ENCODE measurements at regions not wholly inside any gene's neighbourhood (a gene's known extent, or its start where the extent isn't known, plus 50 kb on each side); places are given as distances from the start of the nearest gene placed in this dataset.
"Not testable (repeated sequence)": the region's sequence is repeated elsewhere in the genome, so short reads cannot be mapped to it uniquely, and the experiment has no call there.

- H3K27me3 ChIP-seq (ENCODE audit: control insufficient read depth in 2 of 2, insufficient read depth in 2 of 2, low read length in 2 of 2); H3K9ac ChIP-seq (ENCODE audit: low read depth in 1 of 2, low read length in 2 of 2); H3K4me1 ChIP-seq (ENCODE audit: control insufficient read depth in 2 of 2, insufficient read depth in 2 of 2, low read length in 2 of 2); H3K9me3 ChIP-seq (ENCODE audit: control insufficient read depth in 2 of 2, low read length in 2 of 2); H3K27ac ChIP-seq (ENCODE audit: low read depth in 2 of 2, low read length in 2 of 2); H3K36me3 ChIP-seq (ENCODE audit: control insufficient read depth in 2 of 2, insufficient read depth in 2 of 2, low read length in 2 of 2); H3K4me3 ChIP-seq (ENCODE audit: low read length in 2 of 2): not testable (repeated sequence)
These were observed 585.8 kb upstream of the ARID1B start for GRCh38 chr6:156191390-156191789.

- no peak overlapping the region for H3K4me3 ChIP-seq (ENCODE audit: low read length in 2 of 2)
- no peak overlapping the region for H3K27ac ChIP-seq (ENCODE audit: low read depth in 2 of 2, low read length in 2 of 2)
- no peaks in the 10 kb centered on the region for H3K27me3 ChIP-seq (ENCODE audit: control insufficient read depth in 2 of 2, insufficient read depth in 2 of 2, low read length in 2 of 2)
- no peaks in the 10 kb centered on the region for H3K36me3 ChIP-seq (ENCODE audit: control insufficient read depth in 2 of 2, insufficient read depth in 2 of 2, low read length in 2 of 2)
- no peaks in the 10 kb centered on the region for H3K4me1 ChIP-seq (ENCODE audit: control insufficient read depth in 2 of 2, insufficient read depth in 2 of 2, low read length in 2 of 2)
- H3K9ac ChIP-seq (ENCODE audit: low read depth in 1 of 2, low read length in 2 of 2), result no peak overlapping the region
- no peaks in the 10 kb centered on the region for H3K9me3 ChIP-seq (ENCODE audit: control insufficient read depth in 2 of 2, low read length in 2 of 2)
These were observed 586.9 kb upstream of the ARID1B start for GRCh38 chr6:156190270-156190669.

GRCh38 chr6:156189714-156190113, 587.5 kb upstream of the ARID1B start:
- no peak overlapping the region for H3K9ac ChIP-seq (ENCODE audit: low read depth in 1 of 2, low read length in 2 of 2)
- H3K27ac ChIP-seq (ENCODE audit: low read depth in 2 of 2, low read length in 2 of 2), result no peak overlapping the region
- H3K36me3 ChIP-seq (ENCODE audit: control insufficient read depth in 2 of 2, insufficient read depth in 2 of 2, low read length in 2 of 2), result no peaks in the 10 kb centered on the region
- H3K9me3 ChIP-seq (ENCODE audit: control insufficient read depth in 2 of 2, low read length in 2 of 2), result no peaks in the 10 kb centered on the region
- H3K27me3 ChIP-seq (ENCODE audit: control insufficient read depth in 2 of 2, insufficient read depth in 2 of 2, low read length in 2 of 2), result no peaks in the 10 kb centered on the region
- no peaks in the 10 kb centered on the region for H3K4me1 ChIP-seq (ENCODE audit: control insufficient read depth in 2 of 2, insufficient read depth in 2 of 2, low read length in 2 of 2)
- no peak overlapping the region for H3K4me3 ChIP-seq (ENCODE audit: low read length in 2 of 2)

GRCh38 chr6:156189195-156189594, 588.0 kb upstream of the ARID1B start:
- H3K4me3 ChIP-seq (ENCODE audit: low read length in 2 of 2), result no peak overlapping the region

GRCh38 chr6:156185113-156185512, 592.1 kb upstream of the ARID1B start:
- Histone ChIP-seq H3K4me3 (ENCODE audit: low read length in 2 of 2) (no peak overlapping the region), H3K27ac (ENCODE audit: low read depth in 2 of 2, low read length in 2 of 2) (no peak overlapping the region), H3K9me3 (ENCODE audit: control insufficient read depth in 2 of 2, low read length in 2 of 2) (no peaks in the 10 kb centered on the region), H3K36me3 (ENCODE audit: control insufficient read depth in 2 of 2, insufficient read depth in 2 of 2, low read length in 2 of 2) (no peaks in the 10 kb centered on the region), H3K27me3 (ENCODE audit: control insufficient read depth in 2 of 2, insufficient read depth in 2 of 2, low read length in 2 of 2) (no peaks in the 10 kb centered on the region), H3K9ac (ENCODE audit: low read depth in 1 of 2, low read length in 2 of 2) (no peak overlapping the region), H3K4me1 (ENCODE audit: control insufficient read depth in 2 of 2, insufficient read depth in 2 of 2, low read length in 2 of 2) (no peaks in the 10 kb centered on the region)

More at GRCh38 chr6:156189195-156189594, 588.0 kb upstream of the ARID1B start:
- H3K27ac ChIP-seq (ENCODE audit: low read depth in 2 of 2, low read length in 2 of 2), result no peak overlapping the region
- H3K36me3 ChIP-seq (ENCODE audit: control insufficient read depth in 2 of 2, insufficient read depth in 2 of 2, low read length in 2 of 2), result no peaks in the 10 kb centered on the region
- no peak overlapping the region for H3K9ac ChIP-seq (ENCODE audit: low read depth in 1 of 2, low read length in 2 of 2)
- H3K27me3 ChIP-seq (ENCODE audit: control insufficient read depth in 2 of 2, insufficient read depth in 2 of 2, low read length in 2 of 2), result no peaks in the 10 kb centered on the region
- H3K4me1 ChIP-seq (ENCODE audit: control insufficient read depth in 2 of 2, insufficient read depth in 2 of 2, low read length in 2 of 2), result no peaks in the 10 kb centered on the region
- H3K9me3 ChIP-seq (ENCODE audit: control insufficient read depth in 2 of 2, low read length in 2 of 2), result no peaks in the 10 kb centered on the region

- H3K27ac ChIP-seq (ENCODE audit: low read depth in 2 of 2, low read length in 2 of 2), result no peak overlapping the region
- H3K9me3 ChIP-seq (ENCODE audit: control insufficient read depth in 2 of 2, low read length in 2 of 2), result no peaks in the 10 kb centered on the region
- no peak overlapping the region for H3K9ac ChIP-seq (ENCODE audit: low read depth in 1 of 2, low read length in 2 of 2)
- no peaks in the 10 kb centered on the region for H3K4me1 ChIP-seq (ENCODE audit: control insufficient read depth in 2 of 2, insufficient read depth in 2 of 2, low read length in 2 of 2)
- H3K27me3 ChIP-seq (ENCODE audit: control insufficient read depth in 2 of 2, insufficient read depth in 2 of 2, low read length in 2 of 2), result no peaks in the 10 kb centered on the region
- H3K36me3 ChIP-seq (ENCODE audit: control insufficient read depth in 2 of 2, insufficient read depth in 2 of 2, low read length in 2 of 2), result no peaks in the 10 kb centered on the region
- H3K4me3 ChIP-seq (ENCODE audit: low read length in 2 of 2), result no peak overlapping the region
These were observed 593.5 kb upstream of the ARID1B start for GRCh38 chr6:156183678-156184077.

- H3K9ac ChIP-seq (ENCODE audit: low read depth in 1 of 2, low read length in 2 of 2), result no peak overlapping the region
- no peak overlapping the region for H3K4me3 ChIP-seq (ENCODE audit: low read length in 2 of 2)
- no peaks in the 10 kb centered on the region for H3K27me3 ChIP-seq (ENCODE audit: control insufficient read depth in 2 of 2, insufficient read depth in 2 of 2, low read length in 2 of 2)
- H3K9me3 ChIP-seq (ENCODE audit: control insufficient read depth in 2 of 2, low read length in 2 of 2), result no peaks in the 10 kb centered on the region
- no peaks in the 10 kb centered on the region for H3K4me1 ChIP-seq (ENCODE audit: control insufficient read depth in 2 of 2, insufficient read depth in 2 of 2, low read length in 2 of 2)
- H3K27ac ChIP-seq (ENCODE audit: low read depth in 2 of 2, low read length in 2 of 2), result no peak overlapping the region
- H3K36me3 ChIP-seq (ENCODE audit: control insufficient read depth in 2 of 2, insufficient read depth in 2 of 2, low read length in 2 of 2), result no peaks in the 10 kb centered on the region
These were observed 594.8 kb upstream of the ARID1B start for GRCh38 chr6:156182356-156182755.

- Histone ChIP-seq H3K9ac (ENCODE audit: low read depth in 1 of 2, low read length in 2 of 2) (no peak overlapping the region), H3K27me3 (ENCODE audit: control insufficient read depth in 2 of 2, insufficient read depth in 2 of 2, low read length in 2 of 2) (no peaks in the 10 kb centered on the region), H3K27ac (ENCODE audit: low read depth in 2 of 2, low read length in 2 of 2) (no peak overlapping the region), H3K4me3 (ENCODE audit: low read length in 2 of 2) (no peak overlapping the region), H3K9me3 (ENCODE audit: control insufficient read depth in 2 of 2, low read length in 2 of 2) (no peaks in the 10 kb centered on the region), H3K4me1 (ENCODE audit: control insufficient read depth in 2 of 2, insufficient read depth in 2 of 2, low read length in 2 of 2) (no peaks in the 10 kb centered on the region), H3K36me3 (ENCODE audit: control insufficient read depth in 2 of 2, insufficient read depth in 2 of 2, low read length in 2 of 2) (no peaks in the 10 kb centered on the region)
These were observed 595.7 kb upstream of the ARID1B start for GRCh38 chr6:156181506-156181905.

- no peaks in the 10 kb centered on the region for H3K4me1 ChIP-seq (ENCODE audit: control insufficient read depth in 2 of 2, insufficient read depth in 2 of 2, low read length in 2 of 2)
- H3K9me3 ChIP-seq (ENCODE audit: control insufficient read depth in 2 of 2, low read length in 2 of 2), result no peaks in the 10 kb centered on the region
- H3K9ac ChIP-seq (ENCODE audit: low read depth in 1 of 2, low read length in 2 of 2), result no peak overlapping the region
- no peak overlapping the region for H3K4me3 ChIP-seq (ENCODE audit: low read length in 2 of 2)
- H3K27me3 ChIP-seq (ENCODE audit: control insufficient read depth in 2 of 2, insufficient read depth in 2 of 2, low read length in 2 of 2), result no peaks in the 10 kb centered on the region
- H3K36me3 ChIP-seq (ENCODE audit: control insufficient read depth in 2 of 2, insufficient read depth in 2 of 2, low read length in 2 of 2), result no peaks in the 10 kb centered on the region
- no peak overlapping the region for H3K27ac ChIP-seq (ENCODE audit: low read depth in 2 of 2, low read length in 2 of 2)
These were observed 601.2 kb upstream of the ARID1B start for GRCh38 chr6:156175971-156176421.

GRCh38 chr6:156175433-156175832, 601.7 kb upstream of the ARID1B start:
- H3K4me3 ChIP-seq (ENCODE audit: low read length in 2 of 2), result no peak overlapping the region
- H3K9me3 ChIP-seq (ENCODE audit: control insufficient read depth in 2 of 2, low read length in 2 of 2), result no peaks in the 10 kb centered on the region
- H3K36me3 ChIP-seq (ENCODE audit: control insufficient read depth in 2 of 2, insufficient read depth in 2 of 2, low read length in 2 of 2), result no peaks in the 10 kb centered on the region
- no peak overlapping the region for H3K9ac ChIP-seq (ENCODE audit: low read depth in 1 of 2, low read length in 2 of 2)
- H3K27ac ChIP-seq (ENCODE audit: low read depth in 2 of 2, low read length in 2 of 2), result no peak overlapping the region
- H3K4me1 ChIP-seq (ENCODE audit: control insufficient read depth in 2 of 2, insufficient read depth in 2 of 2, low read length in 2 of 2), result no peaks in the 10 kb centered on the region
- H3K27me3 ChIP-seq (ENCODE audit: control insufficient read depth in 2 of 2, insufficient read depth in 2 of 2, low read length in 2 of 2), result no peaks in the 10 kb centered on the region

All from mucosa of rectum (tissue), 2 donors.